HepG2 (cell line): ENCODE measurements at regions not wholly inside any gene's neighbourhood (a gene's known extent, or its start where the extent isn't known, plus 50 kb on each side); places are given as distances from the start of the nearest gene placed in this dataset.

ENCODE experiments used
- CBX5 ChIP-seq: sonication (generic); formaldehyde crosslinking; IDR thresholded peaks from 2 replicates; pipeline ENCODE4 v1.4.0; 2020; ENCODE audit warnings: missing genetic modification reagents, borderline replicate concordance
- CENPT ChIP-seq: sonication (generic); formaldehyde crosslinking; IDR thresholded peaks from 2 replicates; pipeline ENCODE4 v1.8.0; 2022; ENCODE audit warnings: low read depth, mild to moderate bottlenecking, moderate library complexity, missing genetic modification reagents
- KDM6A ChIP-seq: IDR thresholded peaks from 2 replicates; pipeline ENCODE4 v1.6.1; 2016; ENCODE audit warnings: low read depth
- NR2F2 ChIP-seq: IDR thresholded peaks from 2 replicates; pipeline ENCODE4 v1.6.1; 2012; ENCODE audit warnings: low read depth, inconsistent platforms, borderline replicate concordance
- TAF1 ChIP-seq: sonication (generic); formaldehyde crosslinking; IDR thresholded peaks from 2 replicates; pipeline ENCODE4 v1.4.0; 2020; ENCODE audit warnings: missing genetic modification reagents
- ZFP90 ChIP-seq: sonication (generic); formaldehyde crosslinking; IDR thresholded peaks from 2 replicates; pipeline ENCODE4 v1.8.0; 2022; ENCODE audit warnings: missing genetic modification reagents, mild to moderate bottlenecking, inconsistent platforms, borderline replicate concordance
- ZFYVE20 ChIP-seq: sonication (generic); formaldehyde crosslinking; IDR thresholded peaks from 2 replicates; pipeline ENCODE4 v1.8.0; 2023; ENCODE audit warnings: low read depth, mild to moderate bottlenecking, moderate library complexity, missing genetic modification reagents, borderline replicate concordance
- ZNF263 ChIP-seq: sonication (generic); formaldehyde crosslinking; IDR thresholded peaks from 2 replicates; pipeline ENCODE4 v1.4.0; 2020; ENCODE audit warnings: missing genetic modification reagents
- ZNF530 ChIP-seq: sonication (generic); formaldehyde crosslinking; IDR thresholded peaks from 2 replicates; pipeline ENCODE4 v1.5.0; 2020; ENCODE audit warnings: low read depth, mild to moderate bottlenecking, missing genetic modification reagents
- ZNF556 ChIP-seq: sonication (generic); formaldehyde crosslinking; IDR thresholded peaks from 2 replicates; pipeline ENCODE4 v1.4.0; 2020; ENCODE audit warnings: mild to moderate bottlenecking, missing genetic modification reagents, borderline replicate concordance
- ZNF672 ChIP-seq: sonication (generic); formaldehyde crosslinking; IDR thresholded peaks from 2 replicates; pipeline ENCODE4 v1.8.1; 2022; ENCODE audit warnings: missing genetic modification reagents
- TF ChIP-seq, protein P1 (sequence below), 2 experiments: sonication (generic) in 1 of 2; formaldehyde crosslinking in 1 of 2; IDR thresholded peaks; 2 replicates each; pipeline versions ENCODE4 v1.6.1 to v1.9.0; 2014 to 2022; ENCODE audit warnings: antibody characterized with exemption in 1 of 2, borderline replicate concordance in 1 of 2, inconsistent platforms in 1 of 2, low read depth in 1 of 2, missing genetic modification reagents in 1 of 2
- TF ChIP-seq, protein P2 (sequence below): sonication (generic); formaldehyde crosslinking; IDR thresholded peaks from 2 replicates; pipeline ENCODE4 v1.4.0; 2020; ENCODE audit warnings: missing genetic modification reagents, borderline replicate concordance
- TF ChIP-seq, protein P3 (sequence below): sonication (generic); formaldehyde crosslinking; IDR thresholded peaks from 2 replicates; pipeline ENCODE4 v1.8.0; 2022; ENCODE audit warnings: missing genetic modification reagents, mild to moderate bottlenecking, inconsistent platforms, borderline replicate concordance

DNA sequence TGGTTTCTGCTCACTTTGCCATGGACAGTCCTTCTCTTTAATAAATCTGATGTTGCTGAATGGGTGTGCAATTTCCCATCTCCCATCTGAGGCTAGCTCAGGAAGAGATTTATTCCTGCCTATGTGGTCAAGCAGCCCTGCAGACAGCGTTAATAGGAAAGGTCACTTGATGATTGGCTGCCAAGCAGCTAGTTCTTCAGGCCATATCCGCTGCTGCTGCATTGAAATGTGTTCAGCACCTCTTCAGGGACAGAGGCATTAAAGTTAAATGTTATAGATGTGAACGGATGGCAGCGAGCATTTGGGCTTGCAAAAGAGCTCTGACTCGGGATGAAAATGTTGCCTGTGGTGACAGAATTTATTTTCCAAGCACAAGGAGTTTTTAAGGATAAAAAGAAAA, 474.2 kb downstream of the PIK3C3 start (continued):
- TF ChIP-seq, protein P1, sequence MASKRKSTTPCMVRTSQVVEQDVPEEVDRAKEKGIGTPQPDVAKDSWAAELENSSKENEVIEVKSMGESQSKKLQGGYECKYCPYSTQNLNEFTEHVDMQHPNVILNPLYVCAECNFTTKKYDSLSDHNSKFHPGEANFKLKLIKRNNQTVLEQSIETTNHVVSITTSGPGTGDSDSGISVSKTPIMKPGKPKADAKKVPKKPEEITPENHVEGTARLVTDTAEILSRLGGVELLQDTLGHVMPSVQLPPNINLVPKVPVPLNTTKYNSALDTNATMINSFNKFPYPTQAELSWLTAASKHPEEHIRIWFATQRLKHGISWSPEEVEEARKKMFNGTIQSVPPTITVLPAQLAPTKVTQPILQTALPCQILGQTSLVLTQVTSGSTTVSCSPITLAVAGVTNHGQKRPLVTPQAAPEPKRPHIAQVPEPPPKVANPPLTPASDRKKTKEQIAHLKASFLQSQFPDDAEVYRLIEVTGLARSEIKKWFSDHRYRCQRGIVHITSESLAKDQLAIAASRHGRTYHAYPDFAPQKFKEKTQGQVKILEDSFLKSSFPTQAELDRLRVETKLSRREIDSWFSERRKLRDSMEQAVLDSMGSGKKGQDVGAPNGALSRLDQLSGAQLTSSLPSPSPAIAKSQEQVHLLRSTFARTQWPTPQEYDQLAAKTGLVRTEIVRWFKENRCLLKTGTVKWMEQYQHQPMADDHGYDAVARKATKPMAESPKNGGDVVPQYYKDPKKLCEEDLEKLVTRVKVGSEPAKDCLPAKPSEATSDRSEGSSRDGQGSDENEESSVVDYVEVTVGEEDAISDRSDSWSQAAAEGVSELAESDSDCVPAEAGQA (IDR thresholded peaks at IDR 0.05; ENCODE audit: low read depth), result no peak
- TF ChIP-seq, protein P1 (CRISPR knock-in tag; IDR thresholded peaks at IDR 0.05; ENCODE audit: borderline replicate concordance), result no peak
- TF ChIP-seq TAF1 (CRISPR knock-in tag), result no peak
- TF ChIP-seq ZNF672 (CRISPR knock-in tag), result no peak
- TF ChIP-seq, protein P2, sequence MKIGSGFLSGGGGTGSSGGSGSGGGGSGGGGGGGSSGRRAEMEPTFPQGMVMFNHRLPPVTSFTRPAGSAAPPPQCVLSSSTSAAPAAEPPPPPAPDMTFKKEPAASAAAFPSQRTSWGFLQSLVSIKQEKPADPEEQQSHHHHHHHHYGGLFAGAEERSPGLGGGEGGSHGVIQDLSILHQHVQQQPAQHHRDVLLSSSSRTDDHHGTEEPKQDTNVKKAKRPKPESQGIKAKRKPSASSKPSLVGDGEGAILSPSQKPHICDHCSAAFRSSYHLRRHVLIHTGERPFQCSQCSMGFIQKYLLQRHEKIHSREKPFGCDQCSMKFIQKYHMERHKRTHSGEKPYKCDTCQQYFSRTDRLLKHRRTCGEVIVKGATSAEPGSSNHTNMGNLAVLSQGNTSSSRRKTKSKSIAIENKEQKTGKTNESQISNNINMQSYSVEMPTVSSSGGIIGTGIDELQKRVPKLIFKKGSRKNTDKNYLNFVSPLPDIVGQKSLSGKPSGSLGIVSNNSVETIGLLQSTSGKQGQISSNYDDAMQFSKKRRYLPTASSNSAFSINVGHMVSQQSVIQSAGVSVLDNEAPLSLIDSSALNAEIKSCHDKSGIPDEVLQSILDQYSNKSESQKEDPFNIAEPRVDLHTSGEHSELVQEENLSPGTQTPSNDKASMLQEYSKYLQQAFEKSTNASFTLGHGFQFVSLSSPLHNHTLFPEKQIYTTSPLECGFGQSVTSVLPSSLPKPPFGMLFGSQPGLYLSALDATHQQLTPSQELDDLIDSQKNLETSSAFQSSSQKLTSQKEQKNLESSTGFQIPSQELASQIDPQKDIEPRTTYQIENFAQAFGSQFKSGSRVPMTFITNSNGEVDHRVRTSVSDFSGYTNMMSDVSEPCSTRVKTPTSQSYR (CRISPR knock-in tag), result no peak
- no peak for TF ChIP-seq KDM6A
- no peak for TF ChIP-seq NR2F2
- TF ChIP-seq CBX5, result no peak
- TF ChIP-seq ZFYVE20, result no peak
- no peak for TF ChIP-seq ZNF556 (CRISPR knock-in tag)
- no peak for TF ChIP-seq CENPT
- no peak for TF ChIP-seq ZNF530
- TF ChIP-seq ZNF263 (CRISPR knock-in tag), result no peak
- TF ChIP-seq, protein P3, sequence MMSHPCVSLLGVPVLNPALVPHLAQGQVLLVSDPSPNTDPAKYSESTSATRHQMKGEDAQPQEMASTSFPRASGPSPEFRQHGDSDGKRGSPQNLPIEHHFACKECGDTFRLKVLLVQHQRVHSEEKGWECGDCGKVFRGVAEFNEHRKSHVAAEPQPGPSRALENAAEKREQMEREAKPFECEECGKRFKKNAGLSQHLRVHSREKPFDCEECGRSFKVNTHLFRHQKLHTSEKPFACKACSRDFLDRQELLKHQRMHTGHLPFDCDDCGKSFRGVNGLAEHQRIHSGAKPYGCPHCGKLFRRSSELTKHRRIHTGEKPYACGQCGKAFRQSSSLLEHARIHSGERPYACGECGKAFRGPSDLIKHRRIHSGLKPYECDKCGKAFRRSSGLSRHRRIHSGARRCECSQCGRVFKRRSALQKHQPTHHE (CRISPR knock-in tag), result no peak
- no peak for TF ChIP-seq ZFP90 (CRISPR knock-in tag)
- TF ChIP-seq, all 625 proteins: peak for 0
